ENCODE measurements at regions not wholly inside any gene's neighbourhood (a gene's known extent, or its start where the extent isn't known, plus 50 kb on each side); places are given as distances from the start of the nearest gene placed in this dataset.

GRCh38 chr18:25001803-25002202 is 350.2 kb downstream of the ZNF521 start:
- no peak for TF ChIP-seq CTCF (IDR thresholded peaks at IDR 0.05; ENCODE audit: extremely low read depth, insufficient read depth, missing control alignments)
- DNase-seq (ENCODE audit: low spot score): no peak
- in situ Hi-C loops (cut with MboI; ENCODE audit: low pct_unique_long_range_greater_than_20kb, low sequenced_read_pairs, unreplicated experiment): no loop called here

- in situ Hi-C loops (cut with MboI; ENCODE audit: low pct_unique_long_range_greater_than_20kb, low sequenced_read_pairs, unreplicated experiment): no loop called here
- no peak for TF ChIP-seq CTCF (IDR thresholded peaks at IDR 0.05; ENCODE audit: extremely low read depth, insufficient read depth, missing control alignments)
- no peak for DNase-seq (ENCODE audit: low spot score)
Observed at GRCh38 chr18:25005541-25006403, 346.2 kb downstream of the ZNF521 start.

GRCh38 chr18:25010623-25011374 is 341.2 kb downstream of the ZNF521 start:
- no peak for TF ChIP-seq CTCF (IDR thresholded peaks at IDR 0.05; ENCODE audit: extremely low read depth, insufficient read depth, missing control alignments)
- in situ Hi-C loops (cut with MboI; ENCODE audit: low pct_unique_long_range_greater_than_20kb, low sequenced_read_pairs, unreplicated experiment): no loop called here
- DNase-seq (ENCODE audit: low spot score): no peak
